ENCODE measurements at regions not wholly inside any gene's neighbourhood (a gene's known extent, or its start where the extent isn't known, plus 50 kb on each side); places are given as distances from the start of the nearest gene placed in this dataset.

DNA sequence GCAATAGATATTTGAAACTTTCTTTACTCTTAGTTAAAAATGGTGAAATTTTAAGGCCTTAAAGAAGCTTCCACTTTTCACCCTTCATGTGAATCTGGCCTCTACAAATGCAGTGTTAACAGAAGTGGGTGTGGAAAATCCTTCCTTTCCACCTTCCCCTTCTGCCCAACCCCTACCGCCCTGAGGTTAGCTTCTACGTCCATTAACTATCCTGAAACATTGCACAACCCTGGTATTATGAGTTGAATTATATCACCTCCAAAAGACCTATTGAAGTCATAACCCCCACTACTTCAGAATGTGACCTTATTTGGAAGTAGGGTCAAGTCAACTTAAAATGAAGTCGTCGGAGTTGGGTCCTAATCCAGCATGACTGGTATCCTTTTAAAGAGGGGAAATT is 80.8 kb upstream of the ACSL3 start:
- Histone ChIP-seq H3K9me3 (ENCODE audit: low read depth) (no peaks in the 10 kb centered on the region), H3K27ac (no peak overlapping the region), H3K4me2 (no peak overlapping the region), H3K9me2 (replicated peaks; ENCODE audit: insufficient read depth) (no peaks in the 10 kb centered on the region), H2AFZ (no peak overlapping the region), H3K36me3 (replicated peaks; ENCODE audit: insufficient read depth, low read depth) (no peaks in the 10 kb centered on the region), H3K4me1 (ENCODE audit: insufficient read depth) (peaks cover 6% of the 10 kb centered on the region), H3K79me2 (no peaks in the 10 kb centered on the region), H3K4me3 (no peak overlapping the region), H4K20me1 (ENCODE audit: insufficient read depth, poor library complexity, severe bottlenecking) (no peaks in the 10 kb centered on the region), H3K27me3 (no peaks in the 10 kb centered on the region)
- 83% methylated on average over 4 of the region's 4 CpGs for WGBS (ENCODE audit: low lambda C conversion rate, missing lambda C conversion rate)
- DNase-seq (ENCODE audit: low spot score): no peak
- TF ChIP-seq, protein P1, sequence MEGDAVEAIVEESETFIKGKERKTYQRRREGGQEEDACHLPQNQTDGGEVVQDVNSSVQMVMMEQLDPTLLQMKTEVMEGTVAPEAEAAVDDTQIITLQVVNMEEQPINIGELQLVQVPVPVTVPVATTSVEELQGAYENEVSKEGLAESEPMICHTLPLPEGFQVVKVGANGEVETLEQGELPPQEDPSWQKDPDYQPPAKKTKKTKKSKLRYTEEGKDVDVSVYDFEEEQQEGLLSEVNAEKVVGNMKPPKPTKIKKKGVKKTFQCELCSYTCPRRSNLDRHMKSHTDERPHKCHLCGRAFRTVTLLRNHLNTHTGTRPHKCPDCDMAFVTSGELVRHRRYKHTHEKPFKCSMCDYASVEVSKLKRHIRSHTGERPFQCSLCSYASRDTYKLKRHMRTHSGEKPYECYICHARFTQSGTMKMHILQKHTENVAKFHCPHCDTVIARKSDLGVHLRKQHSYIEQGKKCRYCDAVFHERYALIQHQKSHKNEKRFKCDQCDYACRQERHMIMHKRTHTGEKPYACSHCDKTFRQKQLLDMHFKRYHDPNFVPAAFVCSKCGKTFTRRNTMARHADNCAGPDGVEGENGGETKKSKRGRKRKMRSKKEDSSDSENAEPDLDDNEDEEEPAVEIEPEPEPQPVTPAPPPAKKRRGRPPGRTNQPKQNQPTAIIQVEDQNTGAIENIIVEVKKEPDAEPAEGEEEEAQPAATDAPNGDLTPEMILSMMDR (IDR thresholded peaks at IDR 0.05; ENCODE audit: poor library complexity): no peak
- no peak for TF ChIP-seq EZH2 (IDR thresholded peaks at IDR 0.05; ENCODE audit: borderline replicate concordance)
- no peak for TF ChIP-seq EZH2phosphoT487 (IDR thresholded peaks at IDR 0.05; ENCODE audit: low read depth, severe bottlenecking, unreplicated experiment)

DNA sequence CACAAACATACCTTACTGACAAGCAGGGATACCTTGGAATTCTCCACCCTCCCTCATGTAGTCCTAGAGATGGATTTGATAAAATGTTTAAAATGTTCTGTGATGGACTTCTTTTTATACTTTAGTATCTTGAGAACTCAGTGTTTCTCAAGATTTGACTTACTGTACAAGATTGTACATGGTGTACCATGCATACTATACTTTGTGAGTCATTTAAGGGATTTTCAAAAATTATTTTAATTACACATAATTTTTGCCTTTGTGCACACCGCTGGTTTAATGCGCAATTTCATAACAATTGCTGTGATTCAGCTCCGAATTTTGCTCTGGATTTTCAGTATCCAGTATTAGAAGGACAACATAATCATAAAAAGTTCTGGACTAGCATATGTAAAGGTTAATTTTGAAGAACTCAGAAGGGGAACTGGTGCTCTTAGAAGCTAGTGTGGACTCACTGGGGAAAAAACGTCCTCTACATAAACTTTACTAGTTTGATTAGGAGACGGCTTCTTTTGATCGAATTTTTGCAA is 78.6 kb upstream of the ACSL3 start:
- 91% methylated on average over 6 of the region's 6 CpGs for WGBS (ENCODE audit: low lambda C conversion rate, missing lambda C conversion rate)
- H3K79me2 ChIP-seq: no peaks in the 10 kb centered on the region
- H3K9me2 ChIP-seq (replicated peaks; ENCODE audit: insufficient read depth): no peaks in the 10 kb centered on the region
- no peak overlapping the region for H3K4me2 ChIP-seq
- no peaks in the 10 kb centered on the region for H3K9me3 ChIP-seq (ENCODE audit: low read depth)
- H3K36me3 ChIP-seq (replicated peaks; ENCODE audit: insufficient read depth, low read depth): no peaks in the 10 kb centered on the region
- H3K27ac ChIP-seq: no peak overlapping the region
- TF ChIP-seq EZH2 (IDR thresholded peaks at IDR 0.05; ENCODE audit: borderline replicate concordance) (no peak), EZH2phosphoT487 (IDR thresholded peaks at IDR 0.05; ENCODE audit: low read depth, severe bottlenecking, unreplicated experiment) (no peak)
- TF ChIP-seq, protein P1 (IDR thresholded peaks at IDR 0.05; ENCODE audit: poor library complexity): no peak
- no peak for DNase-seq (ENCODE audit: low spot score)
- no peaks in the 10 kb centered on the region for H3K27me3 ChIP-seq
- H3K4me3 ChIP-seq: no peak overlapping the region
- no peaks in the 10 kb centered on the region for H4K20me1 ChIP-seq (ENCODE audit: insufficient read depth, poor library complexity, severe bottlenecking)
- no peaks in the 10 kb centered on the region for H3K4me1 ChIP-seq (ENCODE audit: insufficient read depth)
- no peak overlapping the region for H2AFZ ChIP-seq

GRCh38 chr2:222783592-222783991 is 77.2 kb upstream of the ACSL3 start:
- H3K27me3 ChIP-seq: no peaks in the 10 kb centered on the region
- H3K4me3 ChIP-seq: no peak overlapping the region
- DNase-seq (ENCODE audit: low spot score): no peak
- WGBS (ENCODE audit: low lambda C conversion rate, missing lambda C conversion rate): 48% methylated on average over 1 of the region's 1 CpG
- H2AFZ ChIP-seq: no peak overlapping the region
- no peaks in the 10 kb centered on the region for H3K4me1 ChIP-seq (ENCODE audit: insufficient read depth)
- H4K20me1 ChIP-seq (ENCODE audit: insufficient read depth, poor library complexity, severe bottlenecking): no peaks in the 10 kb centered on the region
- no peak overlapping the region for H3K27ac ChIP-seq
- TF ChIP-seq, protein P1 (IDR thresholded peaks at IDR 0.05; ENCODE audit: poor library complexity): no peak
- TF ChIP-seq EZH2phosphoT487 (IDR thresholded peaks at IDR 0.05; ENCODE audit: low read depth, severe bottlenecking, unreplicated experiment): no peak
- no peak for TF ChIP-seq EZH2 (IDR thresholded peaks at IDR 0.05; ENCODE audit: borderline replicate concordance)
- H3K9me3 ChIP-seq (ENCODE audit: low read depth): no peaks in the 10 kb centered on the region
- H3K9me2 ChIP-seq (replicated peaks; ENCODE audit: insufficient read depth): no peaks in the 10 kb centered on the region
- H3K79me2 ChIP-seq: no peaks in the 10 kb centered on the region
- no peak overlapping the region for H3K4me2 ChIP-seq
- H3K36me3 ChIP-seq (replicated peaks; ENCODE audit: insufficient read depth, low read depth): no peaks in the 10 kb centered on the region

- TF ChIP-seq EZH2 (IDR thresholded peaks at IDR 0.05; ENCODE audit: borderline replicate concordance) (no peak), EZH2phosphoT487 (IDR thresholded peaks at IDR 0.05; ENCODE audit: low read depth, severe bottlenecking, unreplicated experiment) (no peak)
- TF ChIP-seq, protein P1 (IDR thresholded peaks at IDR 0.05; ENCODE audit: poor library complexity): no peak
These were observed 69.9 kb upstream of the ACSL3 start for GRCh38 chr2:222790932-222791331.

More at GRCh38 chr2:222790932-222791331, 69.9 kb upstream of the ACSL3 start:
- no peaks in the 10 kb centered on the region for H3K79me2 ChIP-seq
- H3K27me3 ChIP-seq: no peaks in the 10 kb centered on the region
- no peak overlapping the region for H3K27ac ChIP-seq
- no peak for DNase-seq (ENCODE audit: low spot score)
- H3K9me3 ChIP-seq (ENCODE audit: low read depth): no peaks in the 10 kb centered on the region
- no peak overlapping the region for H3K4me3 ChIP-seq
- WGBS (ENCODE audit: low lambda C conversion rate, missing lambda C conversion rate): 93% methylated on average over 7 of the region's 7 CpGs
- no peak overlapping the region for H2AFZ ChIP-seq
- no peaks in the 10 kb centered on the region for H3K36me3 ChIP-seq (replicated peaks; ENCODE audit: insufficient read depth, low read depth)
- H3K4me1 ChIP-seq (ENCODE audit: insufficient read depth): peaks cover 13% of the 10 kb centered on the region
- H3K4me2 ChIP-seq: no peak overlapping the region
- H4K20me1 ChIP-seq (ENCODE audit: insufficient read depth, poor library complexity, severe bottlenecking): no peaks in the 10 kb centered on the region
- no peaks in the 10 kb centered on the region for H3K9me2 ChIP-seq (replicated peaks; ENCODE audit: insufficient read depth)

Data from hepatocyte (in vitro differentiated cells).